ENCODE measurements at regions not wholly inside any gene's neighbourhood (a gene's known extent, or its start where the extent isn't known, plus 50 kb on each side); places are given as distances from the start of the nearest gene placed in this dataset.

DNA sequence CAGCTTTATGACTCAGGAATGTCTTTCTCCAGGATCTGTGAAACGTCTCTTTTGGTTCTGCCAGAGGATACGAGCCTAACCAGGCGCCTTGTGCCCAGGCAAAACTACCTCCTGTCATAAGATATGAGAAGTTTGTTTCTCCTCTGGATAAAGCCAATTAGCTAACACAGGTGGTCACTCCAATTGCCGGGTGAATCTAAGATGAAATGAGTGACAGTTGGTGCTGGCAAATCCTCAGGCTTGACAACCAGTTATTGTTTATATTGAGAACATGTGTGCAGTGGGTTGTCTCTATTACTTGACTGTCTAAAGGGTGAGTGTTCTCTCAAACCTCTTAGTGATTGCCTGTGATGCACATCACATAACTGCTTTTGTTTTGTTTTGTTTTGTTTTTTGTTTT is 449.1 kb downstream of the XPNPEP1 start:
- WGBS (ENCODE audit: extremely low coverage, insufficient read length, low lambda C conversion rate): no CpG with 5 or more reads among the region's 4 CpGs
- Histone ChIP-seq H3K9ac (ENCODE audit: extremely low read depth, insufficient read length, low read length) (no peak overlapping the region), H4K91ac (ENCODE audit: insufficient read length, low read depth, low read length) (no peak overlapping the region), H3K14ac (ENCODE audit: insufficient read depth, low read length) (no peak overlapping the region), H3K27me3 (ENCODE audit: insufficient read depth, low read length) (no peaks in the 10 kb centered on the region), H3T11ph (ENCODE audit: low read length) (no peak overlapping the region), H3K18ac (ENCODE audit: insufficient read length, low read depth, low read length) (no peak overlapping the region), H3K4me1 (ENCODE audit: insufficient read depth, low read length) (no peaks in the 10 kb centered on the region), H2BK15ac (ENCODE audit: low read depth, low read length) (no peak overlapping the region), H3K79me1 (ENCODE audit: insufficient read depth, low read depth, low read length, poor library complexity, severe bottlenecking) (no peaks in the 10 kb centered on the region), H4K8ac (replicated peaks; ENCODE audit: insufficient read length, low read depth, low read length) (no peak overlapping the region), H2BK20ac (ENCODE audit: low read depth, low read length, poor library complexity, severe bottlenecking) (no peak overlapping the region), H3K23me2 (ENCODE audit: insufficient read length, low read depth, low read length, poor library complexity, severe bottlenecking) (no peaks in the 10 kb centered on the region), H4K20me1 (ENCODE audit: control insufficient read depth, insufficient read depth, insufficient read length) (no peaks in the 10 kb centered on the region), H4K5ac (ENCODE audit: insufficient read length, low read depth, low read length) (no peak overlapping the region), H3K56ac (ENCODE audit: insufficient read length, low read depth, low read length) (no peak overlapping the region), H3K4ac (ENCODE audit: low read depth, low read length) (no peak overlapping the region), H3K9me3 (ENCODE audit: control insufficient read depth, low read depth, low read length) (no peaks in the 10 kb centered on the region), H2BK120ac (ENCODE audit: low read depth, low read length, poor library complexity, severe bottlenecking) (no peak overlapping the region), H2BK12ac (ENCODE audit: insufficient read length, low read depth, low read length) (no peak overlapping the region), H2BK5ac (ENCODE audit: insufficient read length, low read length) (no peak overlapping the region), H2AFZ (ENCODE audit: low read length) (no peak overlapping the region), H3K4me2 (ENCODE audit: insufficient read depth, insufficient read length, low read length) (no peak overlapping the region), H2AK5ac (ENCODE audit: insufficient read length, low read length) (no peak overlapping the region), H3K23ac (ENCODE audit: insufficient read length, low read depth, low read length) (no peak overlapping the region), H3K27ac (ENCODE audit: insufficient read length, low read depth, low read length) (no peak overlapping the region), H3K79me2 (ENCODE audit: insufficient read depth, low read length) (no peaks in the 10 kb centered on the region)
- DNase-seq: no peak
- Mint-ChIP-seq H3K9me3 (no peaks in the 10 kb centered on the region), H3K4me3 (no peak overlapping the region), H3K27ac (no peak overlapping the region), H3K27me3 (ENCODE audit: low read depth) (peaks cover 3% of the 10 kb centered on the region), H3K36me3 (ENCODE audit: insufficient read depth in 1 of 3, low read depth in 3 of 3) (no peaks in the 10 kb centered on the region), H3K4me1 (peaks cover 10 to 18% of the 10 kb centered on the region in 2 experiments)
- TF ChIP-seq, protein P1, sequence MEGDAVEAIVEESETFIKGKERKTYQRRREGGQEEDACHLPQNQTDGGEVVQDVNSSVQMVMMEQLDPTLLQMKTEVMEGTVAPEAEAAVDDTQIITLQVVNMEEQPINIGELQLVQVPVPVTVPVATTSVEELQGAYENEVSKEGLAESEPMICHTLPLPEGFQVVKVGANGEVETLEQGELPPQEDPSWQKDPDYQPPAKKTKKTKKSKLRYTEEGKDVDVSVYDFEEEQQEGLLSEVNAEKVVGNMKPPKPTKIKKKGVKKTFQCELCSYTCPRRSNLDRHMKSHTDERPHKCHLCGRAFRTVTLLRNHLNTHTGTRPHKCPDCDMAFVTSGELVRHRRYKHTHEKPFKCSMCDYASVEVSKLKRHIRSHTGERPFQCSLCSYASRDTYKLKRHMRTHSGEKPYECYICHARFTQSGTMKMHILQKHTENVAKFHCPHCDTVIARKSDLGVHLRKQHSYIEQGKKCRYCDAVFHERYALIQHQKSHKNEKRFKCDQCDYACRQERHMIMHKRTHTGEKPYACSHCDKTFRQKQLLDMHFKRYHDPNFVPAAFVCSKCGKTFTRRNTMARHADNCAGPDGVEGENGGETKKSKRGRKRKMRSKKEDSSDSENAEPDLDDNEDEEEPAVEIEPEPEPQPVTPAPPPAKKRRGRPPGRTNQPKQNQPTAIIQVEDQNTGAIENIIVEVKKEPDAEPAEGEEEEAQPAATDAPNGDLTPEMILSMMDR (conservative IDR thresholded peaks at IDR 0.05): no peak

Measured in H9 (cell line).